ENCODE measurements at regions not wholly inside any gene's neighbourhood (a gene's known extent, or its start where the extent isn't known, plus 50 kb on each side); places are given as distances from the start of the nearest gene placed in this dataset.

DNA sequence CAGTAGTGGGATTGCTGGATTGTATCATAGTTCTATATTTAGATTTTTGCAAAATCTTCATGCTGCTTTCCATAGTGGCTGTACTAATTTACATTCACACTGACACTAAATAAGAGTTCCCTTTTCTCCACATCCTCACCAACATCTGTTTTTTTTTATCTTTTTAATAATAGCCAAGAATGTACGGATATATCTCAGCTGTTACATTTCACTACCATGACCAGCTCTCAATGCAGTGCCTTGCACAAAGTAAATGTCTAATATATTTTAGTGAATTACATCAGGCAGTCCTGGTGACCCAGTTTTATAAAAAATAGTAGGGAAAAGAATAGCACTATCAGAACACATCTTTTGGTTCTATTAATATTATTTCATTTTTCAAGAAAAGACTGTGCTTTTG lies 161.8 kb downstream of the LNPK start:
- H3K4me1 ChIP-seq = peaks cover 0 to 22% (median 11%) of the 10 kb centered on the region in 4 donors
- H3K36me3 ChIP-seq = no peaks in the 10 kb centered on the region
- no peak overlapping the region for H3K27ac ChIP-seq
- TF ChIP-seq, protein P1, sequence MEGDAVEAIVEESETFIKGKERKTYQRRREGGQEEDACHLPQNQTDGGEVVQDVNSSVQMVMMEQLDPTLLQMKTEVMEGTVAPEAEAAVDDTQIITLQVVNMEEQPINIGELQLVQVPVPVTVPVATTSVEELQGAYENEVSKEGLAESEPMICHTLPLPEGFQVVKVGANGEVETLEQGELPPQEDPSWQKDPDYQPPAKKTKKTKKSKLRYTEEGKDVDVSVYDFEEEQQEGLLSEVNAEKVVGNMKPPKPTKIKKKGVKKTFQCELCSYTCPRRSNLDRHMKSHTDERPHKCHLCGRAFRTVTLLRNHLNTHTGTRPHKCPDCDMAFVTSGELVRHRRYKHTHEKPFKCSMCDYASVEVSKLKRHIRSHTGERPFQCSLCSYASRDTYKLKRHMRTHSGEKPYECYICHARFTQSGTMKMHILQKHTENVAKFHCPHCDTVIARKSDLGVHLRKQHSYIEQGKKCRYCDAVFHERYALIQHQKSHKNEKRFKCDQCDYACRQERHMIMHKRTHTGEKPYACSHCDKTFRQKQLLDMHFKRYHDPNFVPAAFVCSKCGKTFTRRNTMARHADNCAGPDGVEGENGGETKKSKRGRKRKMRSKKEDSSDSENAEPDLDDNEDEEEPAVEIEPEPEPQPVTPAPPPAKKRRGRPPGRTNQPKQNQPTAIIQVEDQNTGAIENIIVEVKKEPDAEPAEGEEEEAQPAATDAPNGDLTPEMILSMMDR (IDR thresholded peaks at IDR 0.05) = no peak
- H3K27me3 ChIP-seq = no peaks in the 10 kb centered on the region
- DNase-seq = no peak
- H3K9me3 ChIP-seq = no peaks in the 10 kb centered on the region
- intact Hi-C loops (cut with DNase I; ENCODE audit: low total_unique reads) = no loop called here
- H3K4me3 ChIP-seq = no peak overlapping the region

DNA sequence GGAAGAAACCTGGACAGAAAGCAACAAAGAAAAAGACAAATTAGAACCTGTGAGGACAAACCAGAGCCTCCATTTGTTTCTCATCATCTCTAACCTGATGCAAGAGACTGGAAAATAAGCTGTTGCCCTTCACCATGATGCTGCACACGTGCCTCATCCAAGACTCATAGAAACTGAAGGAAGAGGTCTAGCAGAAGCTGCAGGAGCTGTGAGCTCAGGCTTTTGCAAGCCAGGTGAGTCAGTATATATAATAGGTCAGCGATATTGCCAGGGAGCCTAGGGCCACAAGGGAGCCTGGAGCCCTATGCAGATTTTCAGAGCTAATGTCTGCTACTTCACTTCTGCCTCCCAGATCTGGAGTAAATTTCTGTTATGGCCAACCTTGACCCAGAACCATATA lies 163.1 kb downstream of the LNPK start:
- intact Hi-C loops (cut with DNase I; ENCODE audit: low total_unique reads) = no loop called here
- no peaks in the 10 kb centered on the region for H3K36me3 ChIP-seq
- DNase-seq = no peak

DNA sequence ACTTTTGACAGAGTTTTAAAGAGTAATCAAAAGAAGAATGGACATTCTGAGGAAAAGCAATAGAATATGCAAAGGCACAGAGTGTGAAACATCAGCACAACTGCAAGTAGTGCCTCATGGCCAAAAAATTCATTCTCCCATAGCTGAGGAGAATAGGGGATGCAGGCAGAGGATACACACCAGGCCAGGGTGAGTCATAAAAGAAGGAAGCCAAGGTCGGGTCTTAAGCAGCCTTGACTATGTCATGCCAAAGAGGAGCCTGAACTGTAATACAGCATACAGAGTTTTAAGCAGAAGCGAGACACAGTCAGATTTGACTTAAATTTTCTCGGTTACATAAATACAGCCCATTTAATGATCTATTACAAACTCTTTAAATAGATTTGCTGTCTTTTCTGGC lies 165.0 kb downstream of the LNPK start:
- Histone ChIP-seq H3K27ac (peak overlapping the region; percentile 36 to 44), H3K9me3 (no peaks in the 10 kb centered on the region), H3K27me3 (no peaks in the 10 kb centered on the region), H3K4me3 (no peak overlapping the region), H3K4me1 (peaks cover 0 to 22% (median 11%) of the 10 kb centered on the region in 4 donors), H3K36me3 (no peaks in the 10 kb centered on the region)
- TF ChIP-seq, protein P1 (IDR thresholded peaks at IDR 0.05) = no peak
- intact Hi-C loops (cut with DNase I; ENCODE audit: low total_unique reads) = no loop called here
- no peak for DNase-seq

More for the DNA sequence above, 163.1 kb downstream of the LNPK start:
- Histone ChIP-seq H3K9me3 (no peaks in the 10 kb centered on the region), H3K4me3 (no peak overlapping the region), H3K4me1 (peaks cover 0 to 22% (median 11%) of the 10 kb centered on the region in 4 donors), H3K27ac (no peak overlapping the region), H3K27me3 (no peaks in the 10 kb centered on the region)
- TF ChIP-seq, protein P1 (IDR thresholded peaks at IDR 0.05) = no peak

DNA sequence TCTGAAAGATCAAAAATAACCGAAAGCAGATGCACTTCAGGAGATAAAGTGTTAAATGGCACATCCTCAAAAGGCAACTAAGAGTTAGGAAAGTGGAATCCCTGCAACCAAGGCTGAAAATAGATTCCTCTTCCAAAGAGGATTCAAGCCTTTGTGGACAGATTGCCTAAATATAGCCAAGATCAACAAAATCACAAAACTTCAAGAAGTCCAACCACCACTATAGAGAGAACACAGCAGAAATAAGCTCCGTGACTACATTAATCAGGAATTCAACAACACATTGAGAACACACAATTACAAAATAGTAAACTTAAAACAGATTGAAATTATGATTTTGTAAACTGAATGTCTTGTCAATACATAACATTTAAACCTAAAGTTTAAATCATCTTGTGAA lies 165.7 kb downstream of the LNPK start:
- H3K9me3 ChIP-seq = no peaks in the 10 kb centered on the region
- no peaks in the 10 kb centered on the region for H3K36me3 ChIP-seq
- H3K4me1 ChIP-seq = peaks cover 0 to 22% (median 11%) of the 10 kb centered on the region in 4 donors
- intact Hi-C loops (cut with DNase I; ENCODE audit: low total_unique reads) = no loop called here
- H3K27me3 ChIP-seq = no peaks in the 10 kb centered on the region
- peak overlapping the region in 1 of 2 donors; percentile 44 for H3K27ac ChIP-seq
- no peak for DNase-seq
- TF ChIP-seq, protein P1 (IDR thresholded peaks at IDR 0.05) = no peak
- no peak overlapping the region for H3K4me3 ChIP-seq

DNA sequence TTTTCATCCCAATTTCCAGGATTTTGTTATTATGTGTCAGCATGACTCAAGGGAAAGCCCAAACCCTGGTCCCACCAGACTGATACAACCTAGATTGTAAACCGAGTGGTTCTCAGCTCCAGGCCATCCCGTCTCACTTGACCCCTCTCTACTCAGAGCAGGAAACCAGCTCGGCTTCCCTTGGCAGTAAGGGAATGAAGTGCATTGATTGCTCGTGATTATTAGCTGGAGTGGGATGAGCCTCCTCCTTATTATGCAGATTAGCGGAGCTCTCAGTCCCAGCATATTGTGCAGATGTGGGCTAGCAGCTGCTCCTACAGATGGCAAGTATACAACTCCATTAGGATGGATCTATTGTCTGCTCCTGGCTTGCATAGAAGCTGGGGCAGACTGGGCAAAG lies 167.6 kb downstream of the LNPK start:
- Histone ChIP-seq H3K27me3 (no peaks in the 10 kb centered on the region), H3K27ac (no peak overlapping the region), H3K36me3 (no peaks in the 10 kb centered on the region), H3K9me3 (no peaks in the 10 kb centered on the region), H3K4me3 (no peak overlapping the region), H3K4me1 (peaks cover 0 to 22% (median 11%) of the 10 kb centered on the region in 4 donors)
- no peak for DNase-seq
- TF ChIP-seq, protein P1 (IDR thresholded peaks at IDR 0.05) = no peak
- intact Hi-C loops (cut with DNase I; ENCODE audit: low total_unique reads) = no loop called here

DNA sequence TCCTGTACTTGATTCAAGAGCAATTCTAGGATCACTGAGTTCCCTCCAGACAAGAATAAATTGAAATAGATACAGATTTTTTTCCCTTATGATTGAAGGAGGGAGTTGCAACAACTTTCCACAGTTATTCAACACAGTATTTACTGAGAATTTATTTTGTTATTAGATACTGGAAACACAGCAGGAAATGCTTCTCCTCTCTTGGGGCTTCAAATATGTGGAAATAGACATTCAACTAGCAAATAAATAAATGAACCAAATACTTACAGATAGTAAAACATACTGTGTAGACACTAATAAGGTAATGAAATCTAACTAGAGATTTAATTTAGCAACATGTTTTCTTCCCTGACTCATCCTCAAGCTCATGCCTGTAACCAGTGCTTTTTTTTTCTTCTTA lies 169.2 kb downstream of the LNPK start:
- TF ChIP-seq, protein P1 (IDR thresholded peaks at IDR 0.05) = no peak
- no peaks in the 10 kb centered on the region for H3K9me3 ChIP-seq
- no peak overlapping the region for H3K27ac ChIP-seq
- no peaks in the 10 kb centered on the region for H3K36me3 ChIP-seq
- intact Hi-C loops (cut with DNase I; ENCODE audit: low total_unique reads) = no loop called here
- DNase-seq = no peak
- no peaks in the 10 kb centered on the region for H3K27me3 ChIP-seq
- H3K4me3 ChIP-seq = no peak overlapping the region
- peaks cover 0 to 22% (median 11%) of the 10 kb centered on the region in 4 donors for H3K4me1 ChIP-seq

Data from tibial artery (tissue), 4 donors.